ENCODE measurements at regions not wholly inside any gene's neighbourhood (a gene's known extent, or its start where the extent isn't known, plus 50 kb on each side); places are given as distances from the start of the nearest gene placed in this dataset.

DNA sequence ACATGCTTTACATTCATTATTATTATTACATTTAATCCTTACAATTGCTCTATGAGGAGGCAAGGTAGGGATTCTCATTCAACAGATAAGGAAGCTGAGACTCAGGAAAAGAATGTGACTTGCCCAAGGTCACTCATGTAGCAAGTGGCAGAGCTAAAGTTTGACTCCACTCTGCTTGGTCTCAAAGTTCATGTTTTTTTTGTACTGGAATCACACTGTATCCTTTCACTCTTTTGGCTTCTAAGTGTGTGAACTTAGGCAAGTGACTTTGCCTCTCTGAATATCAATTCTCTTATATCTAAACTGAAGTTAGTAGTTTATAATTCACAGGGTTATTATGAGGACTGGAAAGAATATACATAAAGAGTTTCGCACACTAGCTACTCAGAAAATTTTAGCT is 247.9 kb upstream of the AR start:
- H3K27me3 Mint-ChIP-seq (ENCODE audit: low read depth, unreplicated experiment) = no peaks in the 10 kb centered on the region
- no peaks in the 10 kb centered on the region for H3K27me3 ChIP-seq (ENCODE audit: insufficient read depth, low read length)
- DNase-seq (ENCODE audit: low read depth) (no peak), FAIRE-seq (no peak)
- no peaks in the 10 kb centered on the region for H3K9me3 ChIP-seq (ENCODE audit: insufficient read depth, low read depth, low read length)
- H3K36me3 ChIP-seq (ENCODE audit: insufficient read depth, low read length) = no peaks in the 10 kb centered on the region
- H3K79me2 ChIP-seq (ENCODE audit: insufficient read depth, low read length) = no peaks in the 10 kb centered on the region
- no peaks in the 10 kb centered on the region for H3K9me3 Mint-ChIP-seq (ENCODE audit: unreplicated experiment)
- H3K9ac ChIP-seq (ENCODE audit: low read length) = no peak overlapping the region
- H3K4me3 Mint-ChIP-seq (ENCODE audit: unreplicated experiment) = no peak overlapping the region
- H3K27ac ChIP-seq (ENCODE audit: low read depth, low read length) = no peak overlapping the region
- no peaks in the 10 kb centered on the region for H3K4me1 ChIP-seq (ENCODE audit: insufficient read depth, low read length)
- H3K4me2 ChIP-seq (ENCODE audit: low read length) = no peak overlapping the region
- no peak overlapping the region for H3K27ac Mint-ChIP-seq (ENCODE audit: unreplicated experiment)
- H3K4me1 Mint-ChIP-seq (ENCODE audit: low read depth, unreplicated experiment) = peaks cover 3% of the 10 kb centered on the region
- H3K36me3 Mint-ChIP-seq (ENCODE audit: low read depth, unreplicated experiment) = no peaks in the 10 kb centered on the region
- H2AFZ ChIP-seq (ENCODE audit: low read depth, low read length) = no peak overlapping the region
- TF ChIP-seq, protein P1, sequence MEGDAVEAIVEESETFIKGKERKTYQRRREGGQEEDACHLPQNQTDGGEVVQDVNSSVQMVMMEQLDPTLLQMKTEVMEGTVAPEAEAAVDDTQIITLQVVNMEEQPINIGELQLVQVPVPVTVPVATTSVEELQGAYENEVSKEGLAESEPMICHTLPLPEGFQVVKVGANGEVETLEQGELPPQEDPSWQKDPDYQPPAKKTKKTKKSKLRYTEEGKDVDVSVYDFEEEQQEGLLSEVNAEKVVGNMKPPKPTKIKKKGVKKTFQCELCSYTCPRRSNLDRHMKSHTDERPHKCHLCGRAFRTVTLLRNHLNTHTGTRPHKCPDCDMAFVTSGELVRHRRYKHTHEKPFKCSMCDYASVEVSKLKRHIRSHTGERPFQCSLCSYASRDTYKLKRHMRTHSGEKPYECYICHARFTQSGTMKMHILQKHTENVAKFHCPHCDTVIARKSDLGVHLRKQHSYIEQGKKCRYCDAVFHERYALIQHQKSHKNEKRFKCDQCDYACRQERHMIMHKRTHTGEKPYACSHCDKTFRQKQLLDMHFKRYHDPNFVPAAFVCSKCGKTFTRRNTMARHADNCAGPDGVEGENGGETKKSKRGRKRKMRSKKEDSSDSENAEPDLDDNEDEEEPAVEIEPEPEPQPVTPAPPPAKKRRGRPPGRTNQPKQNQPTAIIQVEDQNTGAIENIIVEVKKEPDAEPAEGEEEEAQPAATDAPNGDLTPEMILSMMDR (IDR thresholded peaks at IDR 0.05; ENCODE audit: insufficient read depth, low read depth, low read length) = no peak
- no peak for TF ChIP-seq EZH2 (IDR thresholded peaks at IDR 0.05; ENCODE audit: insufficient read depth, low read length)
- H4K20me1 ChIP-seq (ENCODE audit: insufficient read depth, low read length) = no peaks in the 10 kb centered on the region
- no peak overlapping the region for H3K4me3 ChIP-seq (ENCODE audit: insufficient read depth, low read depth, low read length)

DNA sequence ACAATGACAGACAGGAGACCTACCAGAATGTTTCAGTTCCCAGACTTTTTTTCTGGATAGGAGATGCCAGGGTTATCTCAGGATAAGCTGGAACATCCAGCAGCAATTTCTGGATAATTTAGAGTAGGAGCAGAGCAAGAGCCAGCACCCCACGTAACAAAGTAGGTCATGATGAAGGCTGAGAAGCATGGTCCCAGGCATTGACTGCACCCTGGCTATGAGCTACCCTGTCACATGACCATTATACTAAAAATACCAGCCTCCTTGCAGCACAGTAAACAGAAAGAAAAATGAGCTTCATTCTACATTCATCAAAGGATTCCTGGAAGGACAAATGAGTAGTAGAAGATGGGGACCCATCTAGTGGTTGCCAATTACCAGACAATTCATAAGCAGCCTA is 247.4 kb upstream of the AR start:
- Histone ChIP-seq H3K36me3 (ENCODE audit: insufficient read depth, low read length) (no peaks in the 10 kb centered on the region), H3K27me3 (ENCODE audit: insufficient read depth, low read length) (no peaks in the 10 kb centered on the region), H3K4me3 (ENCODE audit: insufficient read depth, low read depth, low read length) (no peak overlapping the region), H3K9me3 (ENCODE audit: insufficient read depth, low read depth, low read length) (no peaks in the 10 kb centered on the region), H3K27ac (ENCODE audit: low read depth, low read length) (no peak overlapping the region), H4K20me1 (ENCODE audit: insufficient read depth, low read length) (no peaks in the 10 kb centered on the region), H3K4me1 (ENCODE audit: insufficient read depth, low read length) (no peaks in the 10 kb centered on the region), H3K79me2 (ENCODE audit: insufficient read depth, low read length) (no peaks in the 10 kb centered on the region), H2AFZ (ENCODE audit: low read depth, low read length) (no peak overlapping the region), H3K4me2 (ENCODE audit: low read length) (no peak overlapping the region), H3K9ac (ENCODE audit: low read length) (no peak overlapping the region)
- Mint-ChIP-seq H3K27me3 (ENCODE audit: low read depth, unreplicated experiment) (no peaks in the 10 kb centered on the region), H3K36me3 (ENCODE audit: low read depth, unreplicated experiment) (no peaks in the 10 kb centered on the region), H3K4me1 (ENCODE audit: low read depth, unreplicated experiment) (peaks cover 3% of the 10 kb centered on the region), H3K27ac (ENCODE audit: unreplicated experiment) (no peak overlapping the region), H3K4me3 (ENCODE audit: unreplicated experiment) (no peak overlapping the region), H3K9me3 (ENCODE audit: unreplicated experiment) (no peaks in the 10 kb centered on the region)
- DNase-seq (ENCODE audit: low read depth) = no peak
- peak; percentile 81 for FAIRE-seq
- no peak for TF ChIP-seq EZH2 (IDR thresholded peaks at IDR 0.05; ENCODE audit: insufficient read depth, low read length)
- TF ChIP-seq, protein P1 (IDR thresholded peaks at IDR 0.05; ENCODE audit: insufficient read depth, low read depth, low read length) = no peak

DNA sequence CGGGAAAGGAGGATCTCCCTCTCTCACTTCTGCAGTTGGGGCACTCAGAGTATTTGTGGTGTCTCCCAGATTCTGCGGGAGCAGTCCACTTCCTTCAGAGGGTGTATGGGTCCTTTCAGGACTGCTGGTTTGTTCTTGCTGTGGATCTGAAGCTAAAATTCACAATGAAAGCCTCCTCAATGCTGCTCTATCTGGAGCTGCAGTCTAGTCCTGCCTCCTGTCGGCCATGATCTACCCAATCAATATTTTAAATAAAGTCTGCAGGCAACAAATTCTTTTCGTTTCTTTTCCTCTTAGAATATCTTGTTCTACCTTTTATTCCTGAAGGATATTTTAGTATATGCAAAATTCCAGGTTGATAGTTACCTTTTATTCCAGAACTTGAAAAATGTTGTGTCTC is 226.1 kb upstream of the AR start:
- H3K9ac ChIP-seq (ENCODE audit: low read length) = no peak overlapping the region
- no peak overlapping the region for H3K4me2 ChIP-seq (ENCODE audit: low read length)
- H3K4me1 Mint-ChIP-seq (ENCODE audit: low read depth, unreplicated experiment) = no peaks in the 10 kb centered on the region
- no peaks in the 10 kb centered on the region for H3K36me3 Mint-ChIP-seq (ENCODE audit: low read depth, unreplicated experiment)
- no peaks in the 10 kb centered on the region for H3K4me1 ChIP-seq (ENCODE audit: insufficient read depth, low read length)
- H2AFZ ChIP-seq (ENCODE audit: low read depth, low read length) = no peak overlapping the region
- H3K4me3 ChIP-seq (ENCODE audit: insufficient read depth, low read depth, low read length) = no peak overlapping the region
- H3K27ac Mint-ChIP-seq (ENCODE audit: unreplicated experiment) = no peak overlapping the region
- TF ChIP-seq, protein P1 (IDR thresholded peaks at IDR 0.05; ENCODE audit: insufficient read depth, low read depth, low read length) = no peak
- TF ChIP-seq EZH2 (IDR thresholded peaks at IDR 0.05; ENCODE audit: insufficient read depth, low read length) = no peak
- no peak overlapping the region for H3K4me3 Mint-ChIP-seq (ENCODE audit: unreplicated experiment)
- no peaks in the 10 kb centered on the region for H3K9me3 ChIP-seq (ENCODE audit: insufficient read depth, low read depth, low read length)
- no peaks in the 10 kb centered on the region for H3K27me3 Mint-ChIP-seq (ENCODE audit: low read depth, unreplicated experiment)
- H3K36me3 ChIP-seq (ENCODE audit: insufficient read depth, low read length) = no peaks in the 10 kb centered on the region
- DNase-seq (ENCODE audit: low read depth) = no peak
- no peaks in the 10 kb centered on the region for H3K79me2 ChIP-seq (ENCODE audit: insufficient read depth, low read length)
- H3K27ac ChIP-seq (ENCODE audit: low read depth, low read length) = no peak overlapping the region
- no peaks in the 10 kb centered on the region for H3K27me3 ChIP-seq (ENCODE audit: insufficient read depth, low read length)
- FAIRE-seq = no peak
- peaks cover 2% of the 10 kb centered on the region for H3K9me3 Mint-ChIP-seq (ENCODE audit: unreplicated experiment)
- no peaks in the 10 kb centered on the region for H4K20me1 ChIP-seq (ENCODE audit: insufficient read depth, low read length)

Data from astrocyte (in vitro differentiated cells and primary cell).